GM10266 (cell line): ENCODE measurements at regions not wholly inside any gene's neighbourhood (a gene's known extent, or its start where the extent isn't known, plus 50 kb on each side); places are given as distances from the start of the nearest gene placed in this dataset.
A peak's percentile ranks its signal among the peaks of the same experiment; 100 is the strongest.

Experiments
- DNase-seq: peaks from one replicate; pipeline ENCODE4 v3.0.0; 2012; ENCODE audit errors: extremely low spot score
- CTCF ChIP-seq: IDR thresholded peaks from 2 replicates; pipeline ENCODE4 v1.5.1; 2012; ENCODE audit warnings: mild to moderate bottlenecking, low read depth; ENCODE audit not compliant: control insufficient read depth, insufficient read depth; ENCODE audit errors: missing control alignments

GRCh38 chr4:24677909-24678308 is 93.6 kb upstream of the DHX15 start:
- no peak for TF ChIP-seq CTCF
- no peak for DNase-seq

GRCh38 chr4:24680746-24681448 is 96.5 kb upstream of the DHX15 start:
- no peak for DNase-seq
- no peak for TF ChIP-seq CTCF

GRCh38 chr4:24683116-24683515 is 98.8 kb upstream of the DHX15 start:
- DNase-seq, result no peak
- TF ChIP-seq CTCF, result no peak

DNA sequence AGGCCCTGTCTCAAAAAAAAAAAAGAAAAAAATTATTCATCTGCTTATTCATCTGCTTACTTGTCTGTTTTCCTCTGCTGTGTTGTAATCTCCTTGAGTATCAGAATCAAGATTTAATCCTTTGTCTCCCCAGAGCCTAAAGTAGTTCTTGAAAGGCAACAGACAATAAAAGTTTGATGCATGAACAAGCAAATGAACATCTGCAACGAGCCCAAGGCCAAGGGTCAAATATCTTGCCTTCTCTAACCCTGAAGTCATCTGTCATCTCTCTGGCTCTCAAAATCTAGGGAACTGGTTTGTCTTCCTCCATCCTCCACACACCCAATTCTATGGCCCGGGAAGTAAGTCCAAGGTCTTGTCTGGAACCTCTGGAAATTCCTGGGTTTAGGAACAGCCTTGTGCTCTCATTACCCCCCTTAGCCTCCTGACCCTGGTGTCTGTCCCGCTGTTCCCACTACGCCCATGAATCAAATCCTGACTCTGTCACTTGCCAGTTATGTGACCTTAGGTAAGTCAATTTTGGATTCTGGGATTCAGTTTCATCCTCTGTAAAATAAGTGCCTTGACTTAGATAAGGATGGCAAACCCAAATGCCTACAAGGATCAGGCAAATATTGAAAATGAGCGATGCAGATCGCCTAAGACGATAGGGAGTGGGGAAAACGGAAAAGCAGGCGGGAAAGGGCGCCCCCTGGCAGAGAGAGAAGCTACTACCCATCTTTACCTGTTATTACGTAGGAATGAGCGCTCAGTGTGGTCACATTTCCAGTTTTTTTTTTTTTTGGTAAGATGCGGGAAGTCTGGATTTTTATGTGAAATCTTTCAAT is 102.7 kb upstream of the DHX15 start:
- peak; percentile 25 for DNase-seq
- TF ChIP-seq CTCF, result peak; percentile 53

DNA sequence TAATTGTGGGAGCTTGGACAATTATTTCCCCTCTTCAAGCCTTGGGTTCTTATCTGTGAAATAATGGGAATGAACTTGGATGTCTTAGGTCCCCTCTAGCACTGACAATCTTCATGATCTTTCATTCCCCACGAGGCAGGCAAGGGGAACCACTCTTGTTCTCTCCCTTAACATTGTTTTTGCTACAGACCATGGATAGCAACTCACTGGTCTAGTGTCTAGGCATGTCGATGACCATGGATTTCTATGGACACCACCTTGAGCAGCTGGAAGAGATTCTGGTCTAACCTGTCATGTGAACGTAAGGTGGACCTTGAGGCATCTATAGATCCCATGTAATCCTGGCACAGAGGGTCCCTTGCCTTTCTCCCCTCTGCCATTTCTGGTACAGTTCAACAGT is 104.1 kb upstream of the DHX15 start:
- no peak for TF ChIP-seq CTCF
- DNase-seq, result no peak

- DNase-seq, result no peak
- no peak for TF ChIP-seq CTCF
These were observed 104.9 kb upstream of the DHX15 start for GRCh38 chr4:24689212-24689611.

GRCh38 chr4:24690436-24690835 is 104.9 kb upstream of the SOD3 start:
- no peak for DNase-seq
- TF ChIP-seq CTCF, result no peak
